ENCODE measurements at regions not wholly inside any gene's neighbourhood (a gene's known extent, or its start where the extent isn't known, plus 50 kb on each side); places are given as distances from the start of the nearest gene placed in this dataset.

DNA sequence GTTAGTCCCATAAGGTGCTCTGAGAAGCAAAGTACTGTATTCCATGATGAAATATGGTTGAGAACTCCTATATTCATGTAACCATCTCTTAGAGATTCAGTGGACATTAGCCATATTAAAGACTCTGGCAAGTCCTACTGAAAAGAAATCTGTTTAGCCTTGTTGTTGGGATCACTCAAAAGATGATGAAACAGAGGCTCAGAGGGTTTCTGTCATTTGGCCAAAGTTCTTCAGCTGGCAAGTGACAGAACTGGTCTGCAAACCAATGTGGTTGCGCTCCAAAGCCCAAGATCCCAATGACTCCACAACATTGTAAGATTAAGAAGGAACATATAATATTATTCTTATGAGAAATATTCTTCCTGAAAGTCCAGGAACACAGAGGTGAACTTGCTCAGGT, 462.9 kb downstream of the ACTL7B start:
- H3K4me1 Mint-ChIP-seq = no peaks in the 10 kb centered on the region
- H3K36me3 Mint-ChIP-seq = no peaks in the 10 kb centered on the region
- no peak for DNase-seq
- H3K27me3 Mint-ChIP-seq = no peaks in the 10 kb centered on the region
- no peak overlapping the region for H3K4me3 Mint-ChIP-seq
- H3K9me3 Mint-ChIP-seq = peaks cover 2% of the 10 kb centered on the region
- CTCF ChIA-PET = no interaction called here
- H3K27ac Mint-ChIP-seq = no peak overlapping the region

DNA sequence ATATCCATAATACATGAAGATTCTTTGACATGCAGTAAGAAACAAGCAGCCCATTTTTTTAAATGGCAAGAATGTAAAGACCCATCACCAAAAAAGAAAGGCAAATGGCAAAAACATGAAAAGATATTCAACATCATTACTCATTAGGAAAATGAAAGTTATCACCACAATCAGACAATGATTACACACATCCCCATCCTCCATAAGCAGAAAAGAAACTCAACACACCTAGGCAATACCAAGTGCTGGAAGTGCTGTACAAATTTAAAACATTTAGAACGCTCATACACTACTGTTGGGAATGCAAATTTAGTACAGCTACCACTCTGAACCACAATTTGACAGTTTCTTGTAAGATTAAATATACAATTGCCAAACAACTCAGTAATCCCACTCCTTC, 466.7 kb downstream of the ACTL7B start:
- CTCF ChIA-PET = no interaction called here
- no peaks in the 10 kb centered on the region for H3K4me1 Mint-ChIP-seq

DNA sequence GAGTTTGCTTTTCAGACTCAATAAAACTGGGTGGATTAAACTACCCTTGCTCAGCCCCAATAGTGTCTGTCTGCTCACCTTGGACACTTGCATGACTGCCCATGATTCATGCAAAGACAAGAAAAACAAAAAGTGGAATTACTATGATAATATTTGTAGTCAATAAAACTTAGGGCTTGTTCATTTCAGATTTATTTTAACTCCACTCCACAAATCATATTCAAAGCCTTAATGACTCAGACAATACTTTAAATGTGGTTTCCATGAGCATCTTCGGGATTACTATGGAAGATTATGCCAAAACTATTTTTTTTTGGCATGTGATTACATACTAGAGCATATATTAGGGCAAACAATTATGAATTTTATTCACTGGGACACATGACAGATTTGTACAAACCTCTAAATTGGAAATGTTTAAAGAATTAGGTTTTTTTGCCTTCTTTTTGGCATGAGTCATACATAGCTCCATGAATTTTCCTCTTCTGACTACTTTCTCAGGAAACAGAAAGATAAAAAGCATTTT, 468.9 kb downstream of the ACTL7B start:
- Mint-ChIP-seq H3K27ac (no peak overlapping the region), H3K27me3 (no peaks in the 10 kb centered on the region), H3K4me1 (no peaks in the 10 kb centered on the region), H3K4me3 (no peak overlapping the region), H3K9me3 (peaks cover 4% of the 10 kb centered on the region), H3K36me3 (no peaks in the 10 kb centered on the region)
- CTCF ChIA-PET = interaction anchor here (0.7 kb wide), 1 partner anchor 909 kb away, joined by 3 read pairs; no protein-coding TSS in a partner anchor
- no peak for DNase-seq

More for the DNA sequence above, 466.7 kb downstream of the ACTL7B start:
- H3K4me3 Mint-ChIP-seq = no peak overlapping the region
- no peaks in the 10 kb centered on the region for H3K27me3 Mint-ChIP-seq
- no peak overlapping the region for H3K27ac Mint-ChIP-seq
- no peak for DNase-seq
- H3K36me3 Mint-ChIP-seq = no peaks in the 10 kb centered on the region
- peaks cover 5% of the 10 kb centered on the region for H3K9me3 Mint-ChIP-seq

DNA sequence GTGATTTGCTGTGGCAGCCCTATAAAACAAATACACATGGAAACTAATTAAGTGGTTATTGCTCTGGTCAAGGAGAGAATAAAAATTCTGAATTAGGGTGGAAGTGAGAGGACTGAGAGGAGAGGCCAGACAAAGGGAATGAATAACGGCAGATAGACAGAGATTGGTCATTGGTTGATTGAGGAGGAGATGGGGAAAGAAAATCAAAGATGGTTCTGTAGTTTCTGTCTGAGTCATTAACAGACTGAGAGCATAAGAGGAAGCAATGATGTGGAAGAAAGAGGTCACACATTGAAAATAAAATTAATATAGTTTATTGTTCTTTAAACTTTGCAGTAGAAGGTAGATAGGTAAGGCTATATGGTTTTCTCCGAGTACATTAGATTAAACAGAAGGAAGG, 469.8 kb downstream of the ACTL7B start:
- CTCF ChIA-PET = no interaction called here
- H3K27me3 Mint-ChIP-seq = no peaks in the 10 kb centered on the region
- no peaks in the 10 kb centered on the region for H3K4me1 Mint-ChIP-seq
- no peak overlapping the region for H3K27ac Mint-ChIP-seq
- no peak overlapping the region for H3K4me3 Mint-ChIP-seq
- no peaks in the 10 kb centered on the region for H3K36me3 Mint-ChIP-seq
- H3K9me3 Mint-ChIP-seq = peaks cover 4% of the 10 kb centered on the region
- DNase-seq = no peak

DNA sequence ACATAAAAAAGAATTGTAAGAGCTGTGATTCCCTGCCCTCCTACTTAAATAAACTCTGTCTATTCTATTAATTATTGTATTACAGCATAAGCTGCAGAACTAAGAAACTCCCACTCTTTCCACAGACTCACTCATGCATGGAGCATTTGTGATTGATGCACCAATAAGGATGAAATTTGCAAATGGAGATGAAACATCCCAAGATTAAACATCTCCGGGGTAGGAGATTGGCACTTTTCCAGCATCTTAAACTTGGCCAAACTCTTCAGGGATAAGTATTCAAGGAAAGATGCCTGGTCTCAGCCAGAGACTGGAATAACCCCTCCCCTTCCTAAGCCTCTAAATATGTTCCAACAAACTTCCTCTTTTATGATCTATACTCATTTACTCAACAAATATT, 472.0 kb downstream of the ACTL7B start:
- no peaks in the 10 kb centered on the region for H3K4me1 Mint-ChIP-seq
- no peak overlapping the region for H3K4me3 Mint-ChIP-seq
- H3K27ac Mint-ChIP-seq = no peak overlapping the region
- H3K36me3 Mint-ChIP-seq = no peaks in the 10 kb centered on the region
- no peaks in the 10 kb centered on the region for H3K27me3 Mint-ChIP-seq
- CTCF ChIA-PET = no interaction called here
- peaks cover 4% of the 10 kb centered on the region for H3K9me3 Mint-ChIP-seq
- no peak for DNase-seq

DNA sequence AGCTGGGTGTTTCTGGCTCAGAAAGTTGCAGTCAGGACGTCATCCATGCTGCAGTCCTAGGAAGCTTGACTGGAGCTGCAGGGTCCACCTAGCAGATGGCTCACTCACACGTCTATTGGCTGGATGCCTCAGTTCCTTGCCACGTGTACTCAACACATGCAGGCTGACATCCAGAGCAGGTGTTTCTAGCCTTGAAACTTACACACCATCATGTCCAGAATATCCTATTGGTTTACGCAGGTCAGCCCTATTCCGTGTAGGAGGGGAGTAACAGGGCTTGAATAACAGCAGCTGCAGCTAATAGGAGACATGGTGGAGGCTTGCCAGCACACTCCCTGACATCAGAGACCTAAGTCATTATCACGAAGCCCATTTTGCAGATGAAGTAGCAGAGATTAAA, 473.5 kb downstream of the ACTL7B start:
- Mint-ChIP-seq H3K36me3 (no peaks in the 10 kb centered on the region), H3K4me1 (no peaks in the 10 kb centered on the region), H3K27me3 (no peaks in the 10 kb centered on the region), H3K27ac (no peak overlapping the region), H3K9me3 (peaks cover 4% of the 10 kb centered on the region), H3K4me3 (no peak overlapping the region)
- CTCF ChIA-PET = no interaction called here
- DNase-seq = no peak

DNA sequence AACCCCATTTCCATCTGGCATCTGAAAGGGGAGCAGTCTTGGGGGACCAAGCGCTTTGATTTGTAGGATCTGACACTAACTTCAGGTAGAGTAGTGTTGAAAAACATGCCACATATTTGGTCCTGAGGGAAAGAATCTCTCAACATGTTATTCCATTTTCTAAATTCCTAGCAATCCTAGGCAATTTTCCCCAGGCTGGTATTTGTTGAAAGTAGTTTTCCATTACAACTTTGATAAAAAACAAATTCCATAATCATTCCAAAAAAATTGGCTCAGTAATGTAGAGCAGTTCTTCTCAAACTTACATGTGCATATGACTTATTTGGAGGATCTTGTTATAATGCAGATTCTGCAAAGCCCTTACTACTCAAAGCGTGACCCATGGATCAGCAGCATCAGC, 477.9 kb downstream of the ACTL7B start:
- Mint-ChIP-seq H3K36me3 (no peaks in the 10 kb centered on the region), H3K27ac (no peak overlapping the region), H3K4me3 (no peak overlapping the region), H3K9me3 (peaks cover 3% of the 10 kb centered on the region), H3K27me3 (no peaks in the 10 kb centered on the region), H3K4me1 (no peaks in the 10 kb centered on the region)
- DNase-seq = no peak
- CTCF ChIA-PET = no interaction called here

DNA sequence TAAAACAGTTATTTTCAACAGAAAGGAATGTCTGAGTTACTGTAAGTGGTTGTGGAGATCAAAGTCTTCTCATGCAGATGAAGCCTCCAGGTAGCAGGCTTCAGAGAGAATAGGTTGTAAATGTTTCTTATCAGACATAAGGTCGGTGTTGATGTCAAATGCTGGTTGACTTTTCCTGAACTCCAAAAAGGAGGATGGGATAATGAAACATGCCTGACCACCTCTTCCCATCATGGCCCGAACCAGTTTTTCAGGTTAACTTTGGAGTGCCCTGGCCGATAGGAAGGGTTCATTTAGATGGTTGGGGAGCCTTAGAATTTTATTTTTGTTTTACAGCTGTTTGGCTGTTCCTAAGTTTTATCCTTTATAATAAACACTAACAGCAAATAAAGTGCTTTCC, 478.4 kb downstream of the ACTL7B start:
- H3K4me1 Mint-ChIP-seq = no peaks in the 10 kb centered on the region
- H3K36me3 Mint-ChIP-seq = no peaks in the 10 kb centered on the region
- H3K9me3 Mint-ChIP-seq = peaks cover 3% of the 10 kb centered on the region
- no peaks in the 10 kb centered on the region for H3K27me3 Mint-ChIP-seq
- H3K27ac Mint-ChIP-seq = no peak overlapping the region
- CTCF ChIA-PET = no interaction called here
- no peak for DNase-seq
- H3K4me3 Mint-ChIP-seq = no peak overlapping the region

DNA sequence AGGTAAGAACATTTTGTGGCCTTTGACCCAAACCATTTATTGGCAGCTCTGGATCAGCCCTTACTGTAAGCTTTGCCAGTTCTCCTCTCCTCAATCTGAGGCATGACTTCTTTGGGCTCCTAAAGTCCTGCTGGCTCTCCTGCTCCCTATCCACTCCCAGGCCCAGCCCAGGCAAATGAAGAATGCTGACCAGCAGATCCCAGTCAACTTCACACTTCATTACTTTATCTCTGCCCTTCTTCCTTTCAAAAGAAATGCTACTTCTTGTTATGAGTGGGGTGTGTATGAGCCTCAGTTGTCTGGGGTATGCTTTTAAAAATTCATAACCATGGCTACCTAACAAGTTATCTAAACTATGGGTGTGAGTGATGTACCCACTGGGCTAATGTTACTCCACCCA, 479.6 kb downstream of the ACTL7B start:
- CTCF ChIA-PET = no interaction called here
- no peaks in the 10 kb centered on the region for H3K4me1 Mint-ChIP-seq
- H3K36me3 Mint-ChIP-seq = no peaks in the 10 kb centered on the region
- no peaks in the 10 kb centered on the region for H3K27me3 Mint-ChIP-seq
- peaks cover 5% of the 10 kb centered on the region for H3K9me3 Mint-ChIP-seq
- no peak overlapping the region for H3K27ac Mint-ChIP-seq
- DNase-seq = no peak
- no peak overlapping the region for H3K4me3 Mint-ChIP-seq

DNA sequence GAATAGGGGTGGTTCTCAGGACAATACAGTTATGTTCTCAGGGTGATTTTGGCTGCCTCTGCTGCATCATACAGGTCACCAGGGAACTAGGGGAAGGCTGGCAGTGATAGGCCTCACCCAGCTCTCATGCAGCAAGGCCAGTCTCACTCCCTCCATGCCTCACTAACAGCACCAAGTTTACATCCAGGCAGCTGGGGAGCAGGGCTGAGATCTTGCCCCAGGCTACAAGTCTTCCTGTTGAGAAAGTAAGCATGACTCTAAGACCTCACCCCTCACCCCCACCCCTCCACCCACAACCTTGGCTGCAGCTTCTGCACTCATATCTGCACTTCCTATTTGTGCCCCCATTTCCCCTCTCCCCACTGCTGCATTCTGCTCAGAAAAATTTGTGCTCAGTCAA, 481.2 kb downstream of the ACTL7B start:
- peaks cover 8% of the 10 kb centered on the region for H3K9me3 Mint-ChIP-seq
- H3K4me3 Mint-ChIP-seq = no peak overlapping the region
- H3K27ac Mint-ChIP-seq = no peak overlapping the region
- no peaks in the 10 kb centered on the region for H3K36me3 Mint-ChIP-seq
- no peaks in the 10 kb centered on the region for H3K27me3 Mint-ChIP-seq
- CTCF ChIA-PET = no interaction called here
- H3K4me1 Mint-ChIP-seq = no peaks in the 10 kb centered on the region
- DNase-seq = no peak

DNA sequence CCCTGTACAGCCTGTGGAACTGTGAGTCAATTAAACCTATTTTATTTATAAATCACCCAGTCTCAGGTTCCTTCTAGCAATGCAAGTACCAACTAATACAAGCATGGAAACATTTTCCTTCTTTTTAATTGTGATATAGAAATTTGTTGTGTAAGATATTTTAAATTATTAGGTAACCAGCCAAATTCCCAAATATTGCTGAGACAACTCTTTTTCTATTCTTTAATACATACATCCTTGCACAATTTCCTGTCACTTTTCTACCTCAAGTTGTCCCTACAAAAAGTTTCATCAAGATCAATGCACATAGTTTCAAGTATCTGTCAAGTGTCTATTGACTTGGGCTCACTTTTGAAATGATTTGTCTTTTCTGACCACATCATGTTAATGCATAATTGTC, 488.6 kb downstream of the ACTL7B start:
- CTCF ChIA-PET = no interaction called here
- H3K4me3 Mint-ChIP-seq = no peak overlapping the region

DNA sequence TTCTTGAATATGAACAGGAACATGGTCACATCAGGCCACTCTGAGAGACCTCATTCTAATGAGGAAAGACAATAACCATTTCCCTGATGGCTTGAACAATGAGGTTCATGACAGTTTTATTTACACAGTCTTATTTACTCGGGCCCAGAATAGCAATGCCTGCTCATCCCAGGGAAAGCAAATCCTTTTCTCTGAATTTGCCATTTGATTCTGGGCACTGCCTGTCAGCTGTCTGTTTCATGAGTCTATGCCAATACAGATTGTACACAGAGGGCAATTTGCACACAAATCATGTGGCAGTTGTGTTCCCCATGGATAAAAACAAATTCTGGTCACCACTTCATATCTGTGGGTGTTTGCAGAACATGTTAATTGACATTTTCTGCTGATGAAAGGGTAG, 492.5 kb downstream of the ACTL7B start:
- no peak overlapping the region for H3K4me3 Mint-ChIP-seq
- no peaks in the 10 kb centered on the region for H3K36me3 Mint-ChIP-seq
- H3K27me3 Mint-ChIP-seq = no peaks in the 10 kb centered on the region
- CTCF ChIA-PET = no interaction called here
- DNase-seq = no peak
- peaks cover 12% of the 10 kb centered on the region for H3K9me3 Mint-ChIP-seq
- no peak overlapping the region for H3K27ac Mint-ChIP-seq
- H3K4me1 Mint-ChIP-seq = no peaks in the 10 kb centered on the region

More for the DNA sequence above, 488.6 kb downstream of the ACTL7B start:
- DNase-seq = no peak
- Mint-ChIP-seq H3K36me3 (no peaks in the 10 kb centered on the region), H3K4me1 (no peaks in the 10 kb centered on the region), H3K27me3 (no peaks in the 10 kb centered on the region), H3K27ac (no peak overlapping the region), H3K9me3 (peaks cover 13% of the 10 kb centered on the region)

- Mint-ChIP-seq H3K9me3 (peaks cover 7% of the 10 kb centered on the region), H3K4me1 (no peaks in the 10 kb centered on the region), H3K27me3 (no peaks in the 10 kb centered on the region), H3K36me3 (no peaks in the 10 kb centered on the region), H3K27ac (no peak overlapping the region), H3K4me3 (no peak overlapping the region)
- DNase-seq = no peak
- CTCF ChIA-PET = no interaction called here
These were observed 495.5 kb downstream of the ACTL7B start for GRCh38 chr9:108360304-108360703.

- no peak for DNase-seq
- H3K4me3 Mint-ChIP-seq = no peak overlapping the region
- H3K36me3 Mint-ChIP-seq = no peaks in the 10 kb centered on the region
- CTCF ChIA-PET = no interaction called here
- H3K9me3 Mint-ChIP-seq = peaks cover 5% of the 10 kb centered on the region
- no peaks in the 10 kb centered on the region for H3K4me1 Mint-ChIP-seq
- no peak overlapping the region for H3K27ac Mint-ChIP-seq
- H3K27me3 Mint-ChIP-seq = no peaks in the 10 kb centered on the region
These were observed 499.0 kb downstream of the ACTL7B start for GRCh38 chr9:108356806-108357205.

DNA sequence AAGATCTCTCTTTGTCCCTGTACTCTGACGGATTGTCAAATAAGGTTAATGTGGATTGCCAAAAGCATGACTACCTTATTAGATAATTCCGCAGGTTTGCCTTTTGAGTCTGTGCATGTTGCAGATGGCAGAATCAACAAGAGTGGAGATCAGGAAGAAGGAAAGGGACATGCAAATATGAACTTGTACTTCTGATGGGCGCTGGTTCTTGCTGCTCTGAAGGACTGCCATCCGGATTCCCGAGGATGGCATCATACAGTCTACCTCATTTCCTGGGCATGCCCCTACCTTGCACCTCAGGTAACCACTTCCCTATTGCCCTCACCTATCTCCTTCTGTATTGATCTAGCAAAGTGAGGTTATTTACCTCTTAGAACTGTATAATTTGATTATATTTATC, 504.2 kb downstream of the ACTL7B start:
- no peak overlapping the region for H3K4me3 Mint-ChIP-seq
- no peaks in the 10 kb centered on the region for H3K4me1 Mint-ChIP-seq
- H3K36me3 Mint-ChIP-seq = no peaks in the 10 kb centered on the region
- no peak for DNase-seq
- CTCF ChIA-PET = no interaction called here
- H3K9me3 Mint-ChIP-seq = peaks cover 6% of the 10 kb centered on the region
- no peaks in the 10 kb centered on the region for H3K27me3 Mint-ChIP-seq
- no peak overlapping the region for H3K27ac Mint-ChIP-seq
